HUES64 (cell line): ENCODE measurements at regions not wholly inside any gene's neighbourhood (a gene's known extent, or its start where the extent isn't known, plus 50 kb on each side); places are given as distances from the start of the nearest gene placed in this dataset.
"Not testable (repeated sequence)": the region's sequence is repeated elsewhere in the genome, so short reads cannot be mapped to it uniquely, and the experiment has no call there.

Experiments
- H3K27ac ChIP-seq: 2 replicates; pipeline ENCODE4 v1.7.0; 2013; ENCODE audit warnings: low read depth, low read length, inconsistent platforms
- H3K27me3 ChIP-seq: 2 replicates; pipeline ENCODE4 v1.6.1; 2013; ENCODE audit warnings: mild to moderate bottlenecking, low read length; ENCODE audit not compliant: insufficient read depth
- H3K36me3 ChIP-seq: 2 replicates; pipeline ENCODE4 v1.6.1; 2013; ENCODE audit warnings: mild to moderate bottlenecking, low read length; ENCODE audit not compliant: insufficient read depth
- H3K4me1 ChIP-seq: 2 replicates; pipeline ENCODE4 v1.6.1; 2013; ENCODE audit warnings: mild to moderate bottlenecking, low read length, moderate library complexity; ENCODE audit not compliant: insufficient read depth
- H3K4me3 ChIP-seq: 2 replicates; pipeline ENCODE4 v1.5.1; 2013; ENCODE audit warnings: mild to moderate bottlenecking, low read length, moderate library complexity
- H3K9ac ChIP-seq: 2 replicates; pipeline ENCODE4 v1.6.1; 2013; ENCODE audit warnings: mild to moderate bottlenecking, low read depth, low read length
- H3K9me3 ChIP-seq: 2 replicates; pipeline ENCODE4 v1.6.1; 2013; ENCODE audit warnings: low read depth, low read length; ENCODE audit not compliant: insufficient read depth
- WGBS: fragments of 150-250, 120-280 bp; methylation state at CpG from one replicate; pipeline ENCODE4 v1.1.7; 2013; ENCODE audit warnings: missing lambda C conversion rate; 5-methylcytosine and 5-hydroxymethylcytosine counted together

DNA sequence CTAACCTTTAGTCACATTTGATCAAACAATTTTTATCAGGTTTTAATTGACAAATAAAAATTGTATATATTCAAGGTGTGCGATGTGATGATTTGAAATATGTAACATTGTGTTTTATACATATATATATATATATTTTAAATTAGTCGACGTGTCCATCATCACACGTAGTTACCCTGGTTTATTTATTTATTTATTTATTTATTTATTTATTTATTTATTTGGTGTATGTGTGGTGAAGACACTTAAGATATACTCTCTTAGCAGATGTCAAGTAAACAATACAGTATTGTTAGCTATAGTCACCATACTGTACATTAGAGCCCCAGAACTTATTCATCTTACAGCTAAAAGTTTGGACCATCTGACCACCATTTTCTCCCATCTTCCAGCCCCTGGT is 224.9 kb upstream of the HHIP start:
- no peaks in the 10 kb centered on the region for H3K27me3 ChIP-seq
- no CpG with 5 or more reads among the region's 4 CpGs for WGBS
- H3K36me3 ChIP-seq: no peaks in the 10 kb centered on the region
- H3K9ac ChIP-seq: no peak overlapping the region
- 0 out of 2 replicates have a peak, but pooled peaks cover 7% of the 10 kb centered on the region for H3K4me1 ChIP-seq
- no peaks in the 10 kb centered on the region for H3K9me3 ChIP-seq
- H3K4me3 ChIP-seq: no peak overlapping the region
- H3K27ac ChIP-seq: no peak overlapping the region

DNA sequence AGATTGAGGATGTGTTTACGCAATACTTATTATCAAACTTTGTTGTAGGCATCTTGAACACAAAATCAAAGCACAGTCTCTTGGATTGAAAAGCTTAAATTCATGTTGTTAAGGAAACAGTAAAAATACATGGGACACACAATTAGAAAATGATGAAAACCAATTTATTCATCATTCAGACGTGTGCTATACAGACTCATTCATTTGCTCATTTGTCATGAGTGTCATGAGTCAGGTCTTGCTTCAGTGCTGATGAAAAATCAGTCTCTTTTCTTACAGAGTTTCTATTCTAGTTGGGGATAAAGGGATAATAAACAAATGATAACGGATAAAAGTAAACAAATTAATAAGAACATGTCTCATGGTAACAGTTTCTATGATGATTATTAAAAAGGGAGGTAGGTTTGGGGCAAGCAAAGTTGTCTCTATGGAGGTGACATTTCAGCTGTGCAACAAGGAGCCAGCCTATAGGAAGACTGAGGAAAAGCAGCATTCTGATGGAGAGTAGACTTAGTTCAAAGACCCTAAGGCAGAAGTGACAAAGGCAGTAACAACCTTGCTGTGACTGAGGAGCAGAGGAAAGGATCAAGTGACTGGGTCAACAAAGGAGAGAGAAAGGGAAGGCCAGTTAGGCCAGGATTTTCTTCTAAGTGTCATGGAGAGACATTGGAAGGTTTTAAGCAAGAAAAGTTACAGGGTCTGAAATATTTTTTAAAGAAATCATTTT is 224.0 kb upstream of the HHIP start:
- 84% methylated on average over 2 of the region's 3 CpGs for WGBS

DNA sequence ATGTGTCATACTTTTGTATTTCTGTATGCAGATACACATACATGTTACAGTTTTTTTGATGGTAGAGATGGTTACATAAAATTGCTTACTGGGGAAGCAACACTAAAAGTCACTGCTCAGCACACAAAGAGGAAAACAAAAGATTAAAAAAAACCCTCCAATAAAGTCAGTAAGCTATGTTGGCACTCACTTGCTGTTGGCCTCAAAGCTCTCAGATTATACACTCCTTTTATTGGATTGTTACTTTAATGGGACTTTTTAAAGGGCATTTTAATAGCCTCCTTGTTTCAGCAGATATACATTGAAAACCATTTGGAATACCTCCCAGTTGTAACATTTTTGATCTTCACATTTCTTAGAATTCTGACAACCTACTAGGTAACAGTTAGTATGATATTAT is 222.0 kb upstream of the HHIP start:
- Histone ChIP-seq H3K27me3 (no peaks in the 10 kb centered on the region), H3K27ac (no peak overlapping the region), H3K36me3 (no peaks in the 10 kb centered on the region), H3K9ac (no peak overlapping the region), H3K9me3 (no peaks in the 10 kb centered on the region), H3K4me1 (0 out of 2 replicates have a peak, but pooled peaks cover 7% of the 10 kb centered on the region), H3K4me3 (no peak overlapping the region)

More for the DNA sequence above, 224.0 kb upstream of the HHIP start:
- Histone ChIP-seq H3K9me3 (no peaks in the 10 kb centered on the region), H3K4me1 (0 out of 2 replicates have a peak, but pooled peaks cover 7% of the 10 kb centered on the region), H3K4me3 (no peak overlapping the region), H3K36me3 (no peaks in the 10 kb centered on the region), H3K27ac (no peak overlapping the region), H3K27me3 (no peaks in the 10 kb centered on the region), H3K9ac (no peak overlapping the region)

DNA sequence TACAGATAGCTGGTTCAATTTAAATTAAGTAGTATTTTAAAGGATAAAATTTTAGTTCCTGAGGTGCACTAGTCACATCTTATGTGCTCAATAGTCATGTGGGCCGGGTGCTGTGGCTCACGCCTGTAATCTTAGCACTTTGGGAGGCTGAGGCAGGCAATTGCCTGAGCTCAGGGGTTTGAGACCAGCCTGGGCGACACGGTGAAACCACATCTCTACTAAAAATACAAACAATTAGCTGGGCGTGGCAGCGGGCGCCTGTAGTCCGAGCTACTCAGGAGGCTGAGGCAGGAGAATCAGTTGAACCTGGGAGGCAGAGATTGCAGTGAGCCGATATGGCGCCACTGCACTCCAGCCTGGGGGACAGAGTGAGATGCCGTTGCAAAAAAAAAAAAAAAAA is 219.9 kb upstream of the HHIP start:
- not testable (repeated sequence) for H3K36me3 ChIP-seq, H3K9ac ChIP-seq, H3K4me1 ChIP-seq, H3K27ac ChIP-seq, H3K4me3 ChIP-seq, H3K27me3 ChIP-seq, H3K9me3 ChIP-seq
- 97% methylated on average over 11 of the region's 11 CpGs for WGBS

DNA sequence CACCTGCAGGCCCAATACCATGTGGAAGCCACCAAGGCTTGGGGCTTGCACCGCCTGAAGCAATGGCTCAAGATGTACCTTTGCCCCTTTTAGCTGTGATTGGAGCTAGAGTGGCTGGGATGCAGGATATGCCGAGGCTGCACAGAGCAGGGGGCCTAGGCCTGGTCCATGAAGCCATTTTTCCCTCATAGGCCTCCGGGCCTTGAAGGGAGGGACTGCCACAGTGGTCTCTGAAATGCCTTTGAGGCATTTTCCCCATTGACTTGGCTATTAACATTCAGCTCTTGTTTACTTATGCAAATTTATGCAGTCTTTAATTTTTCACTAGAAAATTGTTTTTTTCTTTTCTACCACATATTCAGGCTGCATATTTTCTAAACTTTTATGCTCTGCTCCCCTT is 203.2 kb upstream of the HHIP start:
- Histone ChIP-seq H3K9ac (no peak overlapping the region), H3K27ac (no peak overlapping the region), H3K9me3 (0 out of 2 replicates have a peak, but pooled peaks cover 2% of the 10 kb centered on the region), H3K36me3 (no peaks in the 10 kb centered on the region), H3K4me3 (no peak overlapping the region), H3K27me3 (no peaks in the 10 kb centered on the region), H3K4me1 (no peaks in the 10 kb centered on the region)
- 90% methylated on average over 3 of the region's 3 CpGs for WGBS

DNA sequence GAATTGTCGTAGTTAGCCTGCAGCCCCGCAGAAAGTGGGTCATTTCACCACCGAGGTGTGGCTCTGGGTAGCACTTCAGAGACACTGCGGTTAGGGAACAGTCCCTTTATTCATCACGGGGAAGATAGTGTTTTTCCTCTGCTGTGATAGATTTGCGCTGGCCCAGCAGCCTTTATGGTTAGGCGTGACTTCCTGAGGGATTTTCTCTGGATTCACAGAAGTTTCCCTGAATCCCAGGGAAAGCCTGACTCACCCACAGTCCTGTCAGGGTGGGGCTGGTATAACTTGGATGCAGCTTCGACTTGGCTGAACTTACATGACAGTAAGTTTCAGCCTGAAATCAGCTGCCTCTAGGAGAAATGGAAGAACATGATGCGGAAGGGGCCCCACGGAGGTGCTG is 196.3 kb upstream of the HHIP start:
- 93% methylated on average over 10 of the region's 10 CpGs for WGBS

DNA sequence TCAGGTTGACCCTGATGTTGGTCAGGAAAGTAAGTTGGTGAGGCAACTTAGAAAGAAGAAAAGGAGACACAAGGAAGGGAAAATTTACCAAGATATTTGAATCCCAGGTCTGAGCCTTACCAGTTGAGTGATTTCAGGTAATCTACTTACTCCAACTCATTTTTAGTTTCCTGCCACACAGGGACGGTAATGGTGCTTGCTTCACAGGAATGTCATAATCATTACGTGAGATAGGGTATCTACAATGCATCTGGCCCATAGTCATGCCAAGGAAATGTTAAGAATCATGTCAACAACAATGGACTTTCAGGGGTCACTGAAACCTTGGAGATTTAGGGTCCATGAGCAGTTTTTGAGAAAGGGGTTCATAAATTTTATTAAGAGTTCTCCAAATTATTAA is 195.4 kb upstream of the HHIP start:
- Histone ChIP-seq H3K36me3 (no peaks in the 10 kb centered on the region), H3K27me3 (no peaks in the 10 kb centered on the region), H3K4me3 (no peak overlapping the region), H3K27ac (no peak overlapping the region), H3K9me3 (no peaks in the 10 kb centered on the region), H3K9ac (no peak overlapping the region), H3K4me1 (no peaks in the 10 kb centered on the region)
- 95% methylated on average over 2 of the region's 2 CpGs for WGBS

More for the DNA sequence above, 196.3 kb upstream of the HHIP start:
- Histone ChIP-seq H3K27me3 (no peaks in the 10 kb centered on the region), H3K36me3 (no peaks in the 10 kb centered on the region), H3K9me3 (no peaks in the 10 kb centered on the region), H3K4me3 (no peak overlapping the region), H3K4me1 (no peaks in the 10 kb centered on the region), H3K9ac (no peak overlapping the region), H3K27ac (no peak overlapping the region)

DNA sequence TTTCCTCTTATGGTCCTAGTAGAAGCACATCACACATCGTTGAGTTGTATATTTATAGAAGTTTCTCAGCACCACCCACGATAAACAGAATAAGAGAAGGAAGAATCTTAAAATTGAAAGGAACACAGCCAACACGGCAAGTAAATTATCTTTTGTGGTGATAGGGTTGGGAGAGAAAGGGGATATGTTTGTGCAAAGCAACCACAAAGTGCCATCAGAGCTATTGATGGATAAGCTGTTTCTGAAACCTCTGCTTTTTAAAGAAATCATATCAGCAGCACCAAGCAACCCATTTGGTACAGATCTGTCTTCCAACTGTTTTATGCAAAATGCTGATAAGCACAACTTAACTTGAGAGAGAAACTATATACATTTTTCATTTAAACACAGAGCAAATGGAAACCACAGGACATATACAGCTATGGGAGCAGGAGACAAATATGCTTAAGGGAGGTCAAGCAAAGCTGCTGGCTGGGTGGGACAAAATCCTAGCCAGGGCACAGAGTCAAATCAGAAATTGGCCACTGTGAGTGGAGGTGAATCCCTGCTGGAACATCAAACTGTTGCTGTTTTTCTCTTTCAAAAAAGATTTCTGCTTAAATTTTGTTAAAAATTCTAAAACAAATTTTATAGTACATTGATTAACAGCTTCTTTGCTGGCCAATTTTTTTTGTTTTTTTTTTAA is 194.0 kb upstream of the HHIP start:
- no peak overlapping the region for H3K9ac ChIP-seq
- no peaks in the 10 kb centered on the region for H3K9me3 ChIP-seq
- 95% methylated on average over 2 of the region's 3 CpGs for WGBS
- no peaks in the 10 kb centered on the region for H3K36me3 ChIP-seq
- no peak overlapping the region for H3K4me3 ChIP-seq
- no peaks in the 10 kb centered on the region for H3K27me3 ChIP-seq
- no peak overlapping the region for H3K27ac ChIP-seq
- no peaks in the 10 kb centered on the region for H3K4me1 ChIP-seq

DNA sequence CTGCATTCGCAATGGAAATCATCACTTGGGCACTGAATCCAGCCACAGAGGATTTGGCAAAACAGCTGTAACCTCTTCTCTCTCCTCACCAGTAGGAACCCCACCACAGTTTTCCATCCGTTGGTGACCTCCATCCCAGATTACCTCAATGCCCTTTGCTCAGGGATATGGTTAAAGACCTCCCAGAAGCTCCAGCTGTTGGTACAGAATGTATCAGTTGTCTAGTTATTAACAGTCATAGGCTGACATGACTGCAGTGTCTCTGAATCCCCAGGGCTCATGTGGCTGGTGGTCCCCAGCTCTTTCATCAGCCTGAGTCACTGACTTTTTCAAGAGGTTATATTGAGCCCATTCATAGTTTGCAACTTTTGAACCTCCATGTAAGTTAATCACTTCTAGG is 189.8 kb upstream of the HHIP start:
- no peaks in the 10 kb centered on the region for H3K9me3 ChIP-seq
- H3K27ac ChIP-seq: no peak overlapping the region
- H3K4me3 ChIP-seq: no peak overlapping the region
- H3K27me3 ChIP-seq: no peaks in the 10 kb centered on the region
- WGBS: 86% methylated on average over 2 of the region's 2 CpGs
- no peaks in the 10 kb centered on the region for H3K36me3 ChIP-seq
- no peak overlapping the region for H3K9ac ChIP-seq
- H3K4me1 ChIP-seq: no peaks in the 10 kb centered on the region

DNA sequence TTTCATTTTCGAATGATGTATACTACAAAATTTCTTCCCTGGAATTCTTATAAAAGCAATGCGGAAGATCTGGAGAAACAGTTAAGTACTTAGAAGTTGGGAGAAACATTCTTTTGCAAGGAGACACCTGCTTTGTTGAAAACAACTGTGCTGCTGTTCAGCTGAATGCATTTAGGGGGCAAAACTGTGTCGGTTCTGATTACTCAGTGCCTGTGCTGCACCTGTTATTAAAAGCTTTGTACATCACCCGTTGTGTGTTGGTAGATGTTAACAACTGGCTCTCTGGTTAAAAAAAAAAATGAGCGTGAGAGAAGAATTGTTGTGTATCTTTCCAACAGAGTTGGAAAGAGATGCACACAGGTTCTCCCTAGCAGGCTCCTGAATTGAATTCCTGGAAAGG is 184.1 kb upstream of the HHIP start:
- 95% methylated on average over 4 of the region's 5 CpGs for WGBS
- no peaks in the 10 kb centered on the region for H3K4me1 ChIP-seq
- no peaks in the 10 kb centered on the region for H3K27me3 ChIP-seq
- no peak overlapping the region for H3K4me3 ChIP-seq
- H3K9ac ChIP-seq: no peak overlapping the region
- H3K9me3 ChIP-seq: no peaks in the 10 kb centered on the region
- H3K27ac ChIP-seq: no peak overlapping the region
- H3K36me3 ChIP-seq: no peaks in the 10 kb centered on the region

DNA sequence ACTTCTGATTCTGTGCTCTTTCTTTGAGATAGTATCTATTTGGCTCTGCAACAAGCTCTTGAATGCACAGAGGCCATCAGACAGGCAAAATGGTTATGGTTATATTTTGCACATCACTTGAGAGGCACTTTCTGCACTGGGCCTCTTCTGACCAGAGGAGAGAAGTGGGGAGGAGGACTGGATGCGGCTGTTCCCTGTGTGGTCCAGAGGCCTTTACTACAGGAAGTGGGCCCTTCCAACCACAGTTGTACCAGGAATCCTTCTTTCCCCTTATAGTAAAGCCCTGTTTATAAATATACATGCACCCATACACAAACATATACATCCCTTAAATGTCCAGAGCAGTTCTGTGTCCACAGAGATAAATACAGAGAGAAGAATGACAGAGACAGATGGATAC is 182.7 kb upstream of the HHIP start:
- Histone ChIP-seq H3K4me1 (no peaks in the 10 kb centered on the region), H3K9ac (no peak overlapping the region), H3K4me3 (no peak overlapping the region), H3K27ac (no peak overlapping the region), H3K9me3 (no peaks in the 10 kb centered on the region), H3K36me3 (no peaks in the 10 kb centered on the region), H3K27me3 (no peaks in the 10 kb centered on the region)
- 100% methylated on average over 1 of the region's 1 CpG for WGBS
